ENCODE measurements at regions not wholly inside any gene's neighbourhood (a gene's known extent, or its start where the extent isn't known, plus 50 kb on each side); places are given as distances from the start of the nearest gene placed in this dataset.

DNA sequence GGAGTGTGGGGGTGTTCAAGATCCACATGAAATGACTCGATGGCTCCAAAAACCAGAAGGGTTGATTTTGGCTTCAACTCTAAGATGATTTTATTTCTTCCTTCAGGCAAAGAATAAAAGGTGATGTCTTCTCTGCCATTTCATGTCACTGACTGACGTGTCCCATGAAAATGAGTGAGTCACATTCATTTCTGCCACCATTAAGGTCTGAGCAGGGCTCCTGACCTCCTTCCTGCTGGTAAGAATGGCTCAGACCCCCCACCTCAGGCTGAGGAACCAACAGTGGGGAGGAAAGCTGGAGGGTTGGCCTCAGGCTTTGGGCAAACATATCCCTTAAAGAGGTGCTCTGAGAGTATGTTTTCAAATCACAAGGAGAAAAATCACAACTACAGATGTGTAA, 53.9 kb upstream of the ZNF354A start:
- H3K4me3 Mint-ChIP-seq: no peak overlapping the region
- no peaks in the 10 kb centered on the region for H3K9me3 Mint-ChIP-seq
- no peak for TF ChIP-seq CTCF (conservative IDR thresholded peaks at IDR 0.05)
- H3K27ac Mint-ChIP-seq: no peak overlapping the region
- peaks cover 7% of the 10 kb centered on the region for H3K27me3 Mint-ChIP-seq
- peaks cover 11% of the 10 kb centered on the region for H3K4me1 Mint-ChIP-seq (ENCODE audit: unreplicated experiment)
- H3K36me3 Mint-ChIP-seq: no peaks in the 10 kb centered on the region
- no peak for DNase-seq (ENCODE audit: extremely low spot score, unreplicated experiment)

DNA sequence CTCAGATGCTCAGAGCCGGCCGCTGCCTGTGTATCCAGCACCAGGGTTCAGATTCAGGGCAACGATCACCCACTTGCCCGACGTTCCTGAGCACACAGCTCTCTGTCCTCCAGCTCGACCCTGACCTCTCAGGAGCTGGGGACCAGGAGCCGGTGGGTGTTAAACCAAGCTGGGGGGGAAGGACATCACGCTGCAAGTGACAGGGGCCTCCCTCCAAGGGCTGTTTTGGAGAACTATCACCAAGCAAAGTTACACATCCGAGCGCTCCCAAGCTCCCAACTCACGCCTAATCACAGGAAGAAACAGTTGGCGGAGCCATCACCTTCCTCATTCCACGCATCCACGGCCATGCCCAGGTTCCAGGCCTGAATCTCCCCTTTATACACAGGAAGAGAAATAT, 51.5 kb upstream of the ZNF354A start:
- no peak overlapping the region for H3K27ac Mint-ChIP-seq
- peaks cover 12% of the 10 kb centered on the region for H3K4me1 Mint-ChIP-seq (ENCODE audit: unreplicated experiment)
- DNase-seq (ENCODE audit: extremely low spot score, unreplicated experiment): no peak
- no peaks in the 10 kb centered on the region for H3K9me3 Mint-ChIP-seq
- peaks cover 7% of the 10 kb centered on the region for H3K27me3 Mint-ChIP-seq
- no peak overlapping the region for H3K4me3 Mint-ChIP-seq
- no peak for TF ChIP-seq CTCF (conservative IDR thresholded peaks at IDR 0.05)
- H3K36me3 Mint-ChIP-seq: no peaks in the 10 kb centered on the region

GRCh38 chr5:178780581-178781498, 50.4 kb upstream of the ZNF354A start:
- TF ChIP-seq CTCF (conservative IDR thresholded peaks at IDR 0.05): no peak
- H3K27me3 Mint-ChIP-seq: peaks cover 7% of the 10 kb centered on the region
- no peak overlapping the region for H3K4me3 Mint-ChIP-seq

More at GRCh38 chr5:178780581-178781498, 50.4 kb upstream of the ZNF354A start:
- H3K36me3 Mint-ChIP-seq: no peaks in the 10 kb centered on the region
- no peak for DNase-seq (ENCODE audit: extremely low spot score, unreplicated experiment)
- H3K9me3 Mint-ChIP-seq: no peaks in the 10 kb centered on the region
- H3K4me1 Mint-ChIP-seq (ENCODE audit: unreplicated experiment): peaks cover 12% of the 10 kb centered on the region
- H3K27ac Mint-ChIP-seq: no peak overlapping the region

All from type B pancreatic cell (in vitro differentiated cells).